AG10803 (cell line): ENCODE measurements at regions not wholly inside any gene's neighbourhood (a gene's known extent, or its start where the extent isn't known, plus 50 kb on each side); places are given as distances from the start of the nearest gene placed in this dataset.

Experiments
- DNase-seq: peaks from one replicate; pipeline ENCODE4 v3.0.0; 2010; ENCODE audit warnings: low read depth
- H3K4me3 ChIP-seq: 2 replicates; pipeline ENCODE4 v1.5.1; 2011; ENCODE audit warnings: mild to moderate bottlenecking, low read length, control low read depth
- TF ChIP-seq, protein P1 (sequence below): conservative IDR thresholded peaks from 2 replicates; pipeline ENCODE4 v1.5.1; 2011; ENCODE audit warnings: mild to moderate bottlenecking, low read length, control low read depth, inconsistent platforms

DNA sequence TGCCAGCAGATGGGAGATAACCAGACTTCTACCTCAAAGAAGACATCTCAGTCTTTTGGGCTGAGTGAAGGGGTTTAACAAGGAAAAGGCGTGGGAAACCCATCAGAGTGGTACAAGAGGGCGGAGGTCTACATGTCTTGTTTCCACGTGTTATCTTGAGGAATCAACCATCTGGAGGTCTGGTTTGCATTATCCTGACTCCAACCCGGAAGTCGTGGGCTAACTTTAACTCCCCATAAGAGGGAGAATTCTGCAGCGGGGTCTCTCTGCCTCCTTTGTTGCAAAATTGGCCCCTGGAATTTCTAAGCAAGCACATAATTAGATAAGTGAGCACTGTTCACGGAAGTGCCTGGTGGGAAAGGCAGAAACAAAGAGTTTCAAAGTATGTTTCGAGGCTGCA lies 398.7 kb upstream of the C16orf82 start:
- no peak overlapping the region for H3K4me3 ChIP-seq
- TF ChIP-seq, protein P1, sequence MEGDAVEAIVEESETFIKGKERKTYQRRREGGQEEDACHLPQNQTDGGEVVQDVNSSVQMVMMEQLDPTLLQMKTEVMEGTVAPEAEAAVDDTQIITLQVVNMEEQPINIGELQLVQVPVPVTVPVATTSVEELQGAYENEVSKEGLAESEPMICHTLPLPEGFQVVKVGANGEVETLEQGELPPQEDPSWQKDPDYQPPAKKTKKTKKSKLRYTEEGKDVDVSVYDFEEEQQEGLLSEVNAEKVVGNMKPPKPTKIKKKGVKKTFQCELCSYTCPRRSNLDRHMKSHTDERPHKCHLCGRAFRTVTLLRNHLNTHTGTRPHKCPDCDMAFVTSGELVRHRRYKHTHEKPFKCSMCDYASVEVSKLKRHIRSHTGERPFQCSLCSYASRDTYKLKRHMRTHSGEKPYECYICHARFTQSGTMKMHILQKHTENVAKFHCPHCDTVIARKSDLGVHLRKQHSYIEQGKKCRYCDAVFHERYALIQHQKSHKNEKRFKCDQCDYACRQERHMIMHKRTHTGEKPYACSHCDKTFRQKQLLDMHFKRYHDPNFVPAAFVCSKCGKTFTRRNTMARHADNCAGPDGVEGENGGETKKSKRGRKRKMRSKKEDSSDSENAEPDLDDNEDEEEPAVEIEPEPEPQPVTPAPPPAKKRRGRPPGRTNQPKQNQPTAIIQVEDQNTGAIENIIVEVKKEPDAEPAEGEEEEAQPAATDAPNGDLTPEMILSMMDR = no peak
- DNase-seq = no peak

DNA sequence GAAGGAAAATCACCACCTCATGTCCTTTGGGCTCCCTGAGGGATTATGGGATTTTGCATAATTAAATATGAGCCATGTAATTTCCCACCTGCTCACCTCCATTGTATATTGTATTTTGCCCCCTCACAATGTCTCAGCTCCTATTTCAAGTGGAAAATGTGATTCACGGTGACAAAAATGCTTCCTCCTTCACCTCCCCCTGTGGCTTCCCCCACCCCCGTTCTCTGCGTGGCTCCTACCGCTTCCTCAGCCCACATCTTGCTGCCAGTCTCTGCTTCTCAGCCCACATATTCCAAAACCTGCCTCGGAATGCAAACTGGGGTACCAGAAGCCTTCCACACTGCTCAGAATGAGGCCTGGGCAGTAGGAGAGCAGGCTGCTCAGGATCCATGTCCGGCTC lies 394.5 kb upstream of the C16orf82 start:
- TF ChIP-seq, protein P1 = no peak

DNA sequence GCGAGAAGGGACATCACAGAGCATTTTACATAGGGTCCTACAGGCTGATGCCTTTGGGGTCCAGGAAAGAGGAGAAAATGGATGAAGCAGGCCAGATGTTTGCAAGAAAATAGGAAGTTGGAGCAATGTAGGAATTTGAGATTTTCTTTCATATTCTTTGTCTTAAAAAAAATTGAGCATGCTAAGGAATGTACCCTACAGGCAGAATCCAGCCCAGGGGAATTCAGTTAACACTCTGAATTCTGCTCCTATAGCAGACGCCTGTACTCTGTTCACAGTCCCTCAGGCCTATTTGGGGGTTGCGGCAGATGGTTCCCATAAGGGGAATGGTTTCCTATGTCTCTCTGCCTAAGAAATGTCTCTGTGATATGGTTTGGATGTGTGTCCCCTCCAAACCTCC lies 393.7 kb upstream of the C16orf82 start:
- TF ChIP-seq, protein P1 = no peak
- no peak for DNase-seq

More for the DNA sequence above, 394.5 kb upstream of the C16orf82 start:
- no peak for DNase-seq
- H3K4me3 ChIP-seq = no peak overlapping the region

DNA sequence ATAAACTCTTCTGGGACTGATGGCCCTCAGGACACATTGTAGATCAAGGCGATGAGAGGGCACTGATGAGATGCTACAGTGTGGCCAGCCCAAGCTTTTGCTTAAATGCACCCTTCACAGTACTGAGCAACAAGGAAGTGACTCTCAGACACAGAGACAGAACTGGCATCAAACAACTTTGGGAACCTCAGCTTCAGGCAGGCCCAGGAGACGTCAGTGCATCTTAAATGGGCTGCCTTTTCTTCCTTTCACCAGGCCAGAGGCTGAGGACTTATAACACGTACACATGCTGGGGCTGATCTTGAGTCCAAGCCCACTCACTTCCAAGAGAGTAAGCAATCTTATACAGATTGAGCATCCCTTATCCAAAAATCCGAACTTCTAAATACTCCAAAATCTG lies 386.1 kb upstream of the C16orf82 start:
- no peak for DNase-seq
- TF ChIP-seq, protein P1 = no peak

More for the DNA sequence above, 393.7 kb upstream of the C16orf82 start:
- no peak overlapping the region for H3K4me3 ChIP-seq

DNA sequence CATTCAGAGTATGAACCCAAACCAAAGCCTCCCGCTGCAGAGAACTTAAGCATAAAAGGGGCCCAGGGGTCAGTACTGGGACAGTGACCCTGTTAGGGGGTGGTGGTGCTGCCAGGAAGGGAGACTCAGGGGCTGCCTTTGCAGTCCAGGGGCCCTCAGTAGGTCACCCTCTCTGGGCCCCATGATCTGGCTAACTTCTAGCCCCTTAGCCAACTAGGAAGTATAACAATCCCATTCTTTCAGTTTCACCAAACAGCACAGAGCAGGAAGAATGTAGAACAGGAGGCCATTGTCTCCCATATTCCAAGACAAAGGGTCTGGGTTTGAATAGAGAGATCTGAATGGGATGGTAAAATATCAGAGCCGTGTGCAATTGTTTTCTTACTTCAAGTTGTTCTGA lies 378.6 kb upstream of the C16orf82 start:
- TF ChIP-seq, protein P1 = no peak
- DNase-seq = no peak
- no peak overlapping the region for H3K4me3 ChIP-seq

More for the DNA sequence above, 386.1 kb upstream of the C16orf82 start:
- no peak overlapping the region for H3K4me3 ChIP-seq

DNA sequence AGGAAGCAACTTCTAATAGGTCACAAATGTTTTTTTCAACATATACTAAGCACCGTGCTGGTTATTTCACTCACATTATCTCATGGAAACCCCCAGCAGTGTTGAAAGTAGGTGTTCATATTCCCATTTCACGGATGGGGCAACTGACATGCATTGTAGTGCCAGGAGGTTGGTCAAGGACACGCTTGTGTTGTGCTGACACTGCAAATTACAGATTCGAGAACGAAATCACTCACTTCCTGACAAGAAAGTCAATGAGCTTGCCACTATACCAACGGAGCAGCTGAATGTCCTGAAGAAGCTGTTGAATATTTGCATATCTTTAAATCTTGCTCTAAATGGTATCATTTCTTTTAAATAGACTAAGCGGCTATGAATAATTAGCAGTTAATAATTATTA lies 378.0 kb upstream of the C16orf82 start:
- no peak for DNase-seq
- TF ChIP-seq, protein P1 = no peak
- no peak overlapping the region for H3K4me3 ChIP-seq

DNA sequence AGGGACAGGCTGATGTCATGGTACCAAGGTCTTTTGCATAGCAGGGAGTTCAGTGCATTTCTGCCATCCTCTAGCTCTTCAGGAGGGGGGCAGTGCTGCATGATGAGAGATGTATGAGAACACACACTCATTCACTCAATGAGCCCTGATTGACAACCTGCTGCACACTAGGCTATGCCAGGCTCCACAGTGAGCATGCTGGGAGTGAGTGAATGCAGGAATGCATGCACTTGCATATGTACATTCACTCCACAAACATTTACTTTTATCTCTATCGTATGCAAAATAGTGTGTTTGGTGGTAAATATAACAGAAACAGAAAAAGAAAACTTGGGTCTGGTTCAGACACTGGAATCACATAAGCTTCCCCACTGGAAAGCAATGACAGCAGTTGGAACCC lies 374.1 kb upstream of the C16orf82 start:
- DNase-seq = no peak
- H3K4me3 ChIP-seq = no peak overlapping the region
- TF ChIP-seq, protein P1 = no peak
